IMR-90 (cell line): ENCODE measurements at regions not wholly inside any gene's neighbourhood (a gene's known extent, or its start where the extent isn't known, plus 50 kb on each side); places are given as distances from the start of the nearest gene placed in this dataset.

ENCODE experiments used
- ATAC-seq: fragments of 200-7000 bp; cut with Tn5 transposase; 2 replicates; pipeline ENCODE4 v1.9.1; 2020; ENCODE audit warnings: low read depth, mild to moderate bottlenecking, moderate library complexity
- BruUV-seq: library from RNA; stranded (reverse); fragments of 400-500 nt; replicated peaks from 2 replicates; lab custom pipeline; 2021; lab: Mats Ljungman, UMichigan
- CTCF ChIA-PET: fragments of 300-600 bp; formaldehyde crosslinking; extraction: SDS; loops from one replicate; lab custom pipeline; 2021; ENCODE audit warnings: antibody characterized with exemption; lab: Yijun Ruan, JAX
- POLR2A ChIA-PET: fragments of 300-600 bp; sonication (Branson Sonifier 250); formaldehyde crosslinking; loops from one replicate; lab custom pipeline; 2022; ENCODE audit warnings: antibody characterized with exemption; ENCODE audit not compliant: unreplicated experiment; lab: Charles Lee
- DNase-seq: peaks from one replicate; pipeline ENCODE4 v3.0.0; 2013
- H2AFZ ChIP-seq: replicated peaks from 2 replicates; pipeline ENCODE3; 2013; ENCODE audit warnings: low read length, mild to moderate bottlenecking; ENCODE audit not compliant: poor library complexity
- H2AK5ac ChIP-seq: 2 replicates; pipeline ENCODE4 v1.6.1; 2013; ENCODE audit warnings: low read depth, low read length, inconsistent platforms
- H2AK9ac ChIP-seq: replicated peaks from 2 replicates; pipeline ENCODE3; 2013; ENCODE audit warnings: mild to moderate bottlenecking, low read depth, low read length, moderate library complexity; ENCODE audit not compliant: poor library complexity
- H2BK120ac ChIP-seq: 2 replicates; pipeline ENCODE4 v1.6.1; 2013; ENCODE audit warnings: low read depth, low read length, inconsistent platforms
- H2BK15ac ChIP-seq: 3 replicates; pipeline ENCODE4 v1.6.1; 2013; ENCODE audit warnings: low read depth, low read length, inconsistent platforms
- H2BK20ac ChIP-seq: 2 replicates; pipeline ENCODE4 v1.6.1; 2013; ENCODE audit warnings: low read depth, mild to moderate bottlenecking, inconsistent platforms, low read length, moderate library complexity
- H2BK5ac ChIP-seq: 2 replicates; pipeline ENCODE4 v1.6.1; 2013; ENCODE audit warnings: mild to moderate bottlenecking, low read depth, low read length, inconsistent platforms; ENCODE audit not compliant: poor library complexity, severe bottlenecking
- H3K14ac ChIP-seq: replicated peaks from 2 replicates; pipeline ENCODE4 v1.6.1; 2013; ENCODE audit warnings: low read depth, low read length, inconsistent platforms
- H3K18ac ChIP-seq: 2 replicates; pipeline ENCODE4 v1.6.1; 2013; ENCODE audit warnings: low read depth, low read length, control low read depth
- H3K23ac ChIP-seq: 2 replicates; pipeline ENCODE4 v1.6.1; 2013; ENCODE audit warnings: low read depth, low read length, inconsistent platforms
- H3K27ac ChIP-seq: 2 replicates; pipeline ENCODE4 v1.5.1; 2013; ENCODE audit warnings: mild to moderate bottlenecking, control low read depth, low read length; ENCODE audit not compliant: insufficient read depth
- H3K27me3 ChIP-seq: 2 replicates; pipeline ENCODE4 v1.6.1; 2013; ENCODE audit warnings: low read length; ENCODE audit not compliant: control insufficient read depth, insufficient read depth
- H3K36me3 ChIP-seq: 2 replicates; pipeline ENCODE4 v1.6.1; 2013; ENCODE audit warnings: low read length, mixed read lengths; ENCODE audit not compliant: control insufficient read depth, insufficient read depth
- H3K4ac ChIP-seq: 2 replicates; pipeline ENCODE4 v1.6.1; 2013; ENCODE audit warnings: low read depth, low read length, inconsistent platforms
- H3K4me1 ChIP-seq: 2 replicates; pipeline ENCODE4 v1.6.1; 2013; ENCODE audit warnings: low read length, mixed read lengths; ENCODE audit not compliant: control insufficient read depth, insufficient read depth
- H3K4me2 ChIP-seq: 2 replicates; pipeline ENCODE4 v1.6.1; 2013; ENCODE audit warnings: low read depth, mild to moderate bottlenecking, control low read depth, low read length, moderate library complexity
- H3K4me3 ChIP-seq: 2 replicates; pipeline ENCODE4 v1.5.1; 2013; ENCODE audit warnings: low read depth, mild to moderate bottlenecking, control low read depth, low read length, moderate library complexity; ENCODE audit not compliant: insufficient read depth
- H3K56ac ChIP-seq: 2 replicates; pipeline ENCODE4 v1.6.1; 2013; ENCODE audit warnings: low read length, inconsistent platforms; ENCODE audit not compliant: insufficient read depth; ENCODE audit errors: extremely low read depth
- H3K79me1 ChIP-seq, 2 experiments: 2 replicates each; pipeline ENCODE4 v1.6.1; 2013; ENCODE audit warnings: low read length in 2 of 2, inconsistent platforms in 1 of 2, low read depth in 1 of 2
- H3K9ac ChIP-seq: 2 replicates; pipeline ENCODE4 v1.6.1; 2013; ENCODE audit warnings: low read depth, low read length, control low read depth
- H3K9me1 ChIP-seq: 2 replicates; pipeline ENCODE4 v1.6.1; 2013; ENCODE audit warnings: low read length, inconsistent platforms; ENCODE audit not compliant: insufficient read depth
- H3K9me3 ChIP-seq: 2 replicates; pipeline ENCODE4 v1.6.1; 2013; ENCODE audit warnings: low read length; ENCODE audit not compliant: control insufficient read depth, insufficient read depth
- H4K20me1 ChIP-seq: 2 replicates; pipeline ENCODE4 v1.6.1; 2013; ENCODE audit warnings: low read length, inconsistent platforms; ENCODE audit not compliant: insufficient read depth
- H4K5ac ChIP-seq: 2 replicates; pipeline ENCODE4 v1.6.1; 2013; ENCODE audit warnings: mild to moderate bottlenecking, low read depth, low read length, control low read depth
- H4K8ac ChIP-seq, 2 experiments: 2 replicates each; pipeline ENCODE4 v1.6.1; 2013; ENCODE audit warnings: low read depth in 2 of 2, low read length in 2 of 2, control low read depth in 1 of 2, inconsistent platforms in 1 of 2
- H4K91ac ChIP-seq: 2 replicates; pipeline ENCODE4 v1.6.1; 2013; ENCODE audit warnings: low read depth, low read length, inconsistent platforms; ENCODE audit not compliant: insufficient read depth
- BHLHE40 ChIP-seq: fragments of 150-350 bp; IDR thresholded peaks from 2 replicates; pipeline ENCODE4 v1.6.1; 2016; ENCODE audit warnings: mild to moderate bottlenecking, low read depth, low read length
- CEBPB ChIP-seq: IDR thresholded peaks from 2 replicates; pipeline ENCODE4 v1.6.1; 2012; ENCODE audit warnings: low read depth, low read length, improper control_type of control experiment
- FOS ChIP-seq: fragments of 150-350 bp; IDR thresholded peaks from 2 replicates; pipeline ENCODE4 v1.6.1; 2016; ENCODE audit warnings: low read depth, low read length
- MAFK ChIP-seq: IDR thresholded peaks from 2 replicates; pipeline ENCODE4 v1.6.1; 2012; ENCODE audit warnings: low read depth, low read length, improper control_type of control experiment
- MAZ ChIP-seq: IDR thresholded peaks from 2 replicates; pipeline ENCODE4 v1.6.1; 2012; ENCODE audit warnings: low read depth, mild to moderate bottlenecking, low read length, improper control_type of control experiment, moderate library complexity, borderline replicate concordance
- NFE2L2 ChIP-seq: fragments of 150-350 bp; IDR thresholded peaks from 2 replicates; pipeline ENCODE4 v1.6.1; 2016; ENCODE audit warnings: low read depth, mild to moderate bottlenecking, low read length
- POLR2A ChIP-seq: IDR thresholded peaks from 2 replicates; pipeline ENCODE4 v1.6.1; 2012; ENCODE audit warnings: mild to moderate bottlenecking, low read depth, low read length
- RAD21 ChIP-seq: IDR thresholded peaks from 2 replicates; pipeline ENCODE4 v1.6.1; 2012; ENCODE audit warnings: low read length, improper control_type of control experiment
- RCOR1 ChIP-seq: IDR thresholded peaks from 2 replicates; pipeline ENCODE4 v1.6.1; 2012; ENCODE audit warnings: mild to moderate bottlenecking, low read length, improper control_type of control experiment; ENCODE audit not compliant: insufficient replicate concordance
- SMC3 ChIP-seq: fragments of 150-350 bp; IDR thresholded peaks from 2 replicates; pipeline ENCODE4 v1.6.1; 2016; ENCODE audit warnings: low read depth, mild to moderate bottlenecking, antibody characterized with exemption, low read length, moderate library complexity
- WGBS, 2 experiments: methylation state at CpG; one replicate each; pipeline versions ENCODE4 v1.1.5 to v1.1.7; 2013; ENCODE audit warnings: missing lambda C conversion rate in 2 of 2; ENCODE audit not compliant: insufficient read length in 1 of 2; ENCODE audit errors: extremely low coverage in 2 of 2; 5-methylcytosine and 5-hydroxymethylcytosine counted together
- dilution Hi-C: fragments of 300-500 bp; cut with HindIII; formaldehyde crosslinking; loops from one replicate; pipeline ENCODE4 v1.14.3; 2018; ENCODE audit warnings: low sequenced_read_pairs; ENCODE audit not compliant: unreplicated experiment
- in situ Hi-C: fragments of 300-500 bp; cut with MboI; formaldehyde crosslinking; loops from 3 replicates; pipeline ENCODE4 v1.14.3; 2019; ENCODE audit warnings: low sequenced_read_pairs, inconsistent platforms, mixed read lengths
- intact Hi-C: fragments of 100-400 bp; cut with micrococcal nuclease; formaldehyde crosslinking; loops from 2 replicates; pipeline ENCODE4 v1.10.0; 2022
- TF ChIP-seq, protein P1 (sequence below): fragments of 150-350 bp; IDR thresholded peaks from 2 replicates; pipeline ENCODE4 v1.6.1; 2017; ENCODE audit warnings: mild to moderate bottlenecking, antibody characterized with exemption, low read length, low read depth
- TF ChIP-seq, protein P2 (sequence below): fragments of 150-350 bp; IDR thresholded peaks from 2 replicates; pipeline ENCODE4 v1.6.1; 2016; ENCODE audit warnings: low read depth, mild to moderate bottlenecking, low read length, moderate library complexity, borderline replicate concordance
- TF ChIP-seq, protein P3 (sequence below): conservative IDR thresholded peaks from 2 replicates; pipeline ENCODE4 v1.5.1; 2012; ENCODE audit warnings: mild to moderate bottlenecking, low read depth, low read length, improper control_type of control experiment

DNA sequence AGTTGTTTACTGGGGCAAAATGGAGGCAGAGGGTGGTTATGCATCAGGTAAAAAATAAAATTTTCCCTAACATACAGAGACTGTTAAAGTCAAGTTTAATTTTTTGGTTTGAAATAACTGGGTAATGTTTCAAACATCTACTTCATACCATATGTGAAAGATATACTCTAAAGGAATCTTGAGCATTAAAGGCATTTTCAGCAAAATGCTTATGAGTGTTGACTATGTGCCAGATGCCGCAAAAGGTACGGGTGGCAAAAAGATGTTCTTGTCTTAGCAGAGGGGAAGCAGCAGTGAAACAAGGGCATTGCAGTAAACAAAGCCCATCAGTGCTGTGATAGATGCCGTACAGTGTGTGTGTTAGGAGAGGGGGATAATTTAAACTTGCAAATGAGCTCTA is 263.1 kb upstream of the ID2 start:
- H3K9me1 ChIP-seq, result peaks cover 8% of the 10 kb centered on the region; the same call in 1 of the 2 replicates
- peak; percentile 66 for DNase-seq

More for the DNA sequence above, 263.1 kb upstream of the ID2 start:
- H2AK5ac ChIP-seq, result peak overlapping the region; percentile 45; the same call in 1 of the 2 replicates
- no peaks in the 10 kb centered on the region for H3K36me3 ChIP-seq
- no peak overlapping the region for H2AFZ ChIP-seq
- peak overlapping the region; percentile 81; the same call in 1 of the 2 replicates for H3K4ac ChIP-seq
- no peak overlapping the region for H3K9ac ChIP-seq
- H3K4me3 ChIP-seq, result no peak overlapping the region
- peak overlapping the region; percentile 62; the same call in 2 of the 3 replicates for H2BK15ac ChIP-seq
- BruUV-seq, result no TSS peak
- in situ Hi-C loops, result no loop called here
- H4K5ac ChIP-seq, result peak overlapping the region; percentile 83; the same call in 1 of the 2 replicates
- dilution Hi-C loops, result no loop called here
- H3K27ac ChIP-seq, result peak overlapping the region; percentile 72; the same call in 1 of the 2 replicates
- peak overlapping the region; percentile 63 to 81; a peak in 2 of 4 replicates for H4K8ac ChIP-seq
- ChIA-PET CTCF (no interaction called here), POLR2A (no interaction called here)
- peak overlapping the region; percentile 97 for H2BK5ac ChIP-seq
- 0 out of 2 replicates have a peak overlapping the region, but pooled peaks have one; percentile 53 for H3K14ac ChIP-seq
- peak overlapping the region; percentile 90 for H2BK20ac ChIP-seq
- peak overlapping the region; percentile 88 for H4K91ac ChIP-seq
- no peak overlapping the region for H2AK9ac ChIP-seq
- peak overlapping the region; percentile 94 for H3K18ac ChIP-seq
- H3K4me1 ChIP-seq, result peaks cover 13% of the 10 kb centered on the region
- H3K4me2 ChIP-seq, result peak overlapping the region; percentile 25; the same call in 1 of the 2 replicates
- intact Hi-C loops, result loop anchor here (2.0 kb wide), 1 partner anchor 260 kb away; no protein-coding TSS in a partner anchor
- ATAC-seq, result peak; percentile 70; the same call in 1 of the 2 replicates
- H3K9me3 ChIP-seq, result no peaks in the 10 kb centered on the region
- TF ChIP-seq NFE2L2, result no peak
- no peak for TF ChIP-seq FOS
- TF ChIP-seq SMC3, result no peak
- no peak for TF ChIP-seq POLR2A
- TF ChIP-seq, protein P1, sequence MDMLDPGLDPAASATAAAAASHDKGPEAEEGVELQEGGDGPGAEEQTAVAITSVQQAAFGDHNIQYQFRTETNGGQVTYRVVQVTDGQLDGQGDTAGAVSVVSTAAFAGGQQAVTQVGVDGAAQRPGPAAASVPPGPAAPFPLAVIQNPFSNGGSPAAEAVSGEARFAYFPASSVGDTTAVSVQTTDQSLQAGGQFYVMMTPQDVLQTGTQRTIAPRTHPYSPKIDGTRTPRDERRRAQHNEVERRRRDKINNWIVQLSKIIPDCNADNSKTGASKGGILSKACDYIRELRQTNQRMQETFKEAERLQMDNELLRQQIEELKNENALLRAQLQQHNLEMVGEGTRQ, result no peak
- no peak for TF ChIP-seq RAD21
- TF ChIP-seq RCOR1, result no peak
- no peak for TF ChIP-seq MAZ
- no peak for TF ChIP-seq CEBPB
- TF ChIP-seq BHLHE40, result no peak
- no peak for TF ChIP-seq MAFK
- TF ChIP-seq, protein P2, sequence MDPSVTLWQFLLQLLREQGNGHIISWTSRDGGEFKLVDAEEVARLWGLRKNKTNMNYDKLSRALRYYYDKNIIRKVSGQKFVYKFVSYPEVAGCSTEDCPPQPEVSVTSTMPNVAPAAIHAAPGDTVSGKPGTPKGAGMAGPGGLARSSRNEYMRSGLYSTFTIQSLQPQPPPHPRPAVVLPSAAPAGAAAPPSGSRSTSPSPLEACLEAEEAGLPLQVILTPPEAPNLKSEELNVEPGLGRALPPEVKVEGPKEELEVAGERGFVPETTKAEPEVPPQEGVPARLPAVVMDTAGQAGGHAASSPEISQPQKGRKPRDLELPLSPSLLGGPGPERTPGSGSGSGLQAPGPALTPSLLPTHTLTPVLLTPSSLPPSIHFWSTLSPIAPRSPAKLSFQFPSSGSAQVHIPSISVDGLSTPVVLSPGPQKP, result no peak
- TF ChIP-seq, protein P3, sequence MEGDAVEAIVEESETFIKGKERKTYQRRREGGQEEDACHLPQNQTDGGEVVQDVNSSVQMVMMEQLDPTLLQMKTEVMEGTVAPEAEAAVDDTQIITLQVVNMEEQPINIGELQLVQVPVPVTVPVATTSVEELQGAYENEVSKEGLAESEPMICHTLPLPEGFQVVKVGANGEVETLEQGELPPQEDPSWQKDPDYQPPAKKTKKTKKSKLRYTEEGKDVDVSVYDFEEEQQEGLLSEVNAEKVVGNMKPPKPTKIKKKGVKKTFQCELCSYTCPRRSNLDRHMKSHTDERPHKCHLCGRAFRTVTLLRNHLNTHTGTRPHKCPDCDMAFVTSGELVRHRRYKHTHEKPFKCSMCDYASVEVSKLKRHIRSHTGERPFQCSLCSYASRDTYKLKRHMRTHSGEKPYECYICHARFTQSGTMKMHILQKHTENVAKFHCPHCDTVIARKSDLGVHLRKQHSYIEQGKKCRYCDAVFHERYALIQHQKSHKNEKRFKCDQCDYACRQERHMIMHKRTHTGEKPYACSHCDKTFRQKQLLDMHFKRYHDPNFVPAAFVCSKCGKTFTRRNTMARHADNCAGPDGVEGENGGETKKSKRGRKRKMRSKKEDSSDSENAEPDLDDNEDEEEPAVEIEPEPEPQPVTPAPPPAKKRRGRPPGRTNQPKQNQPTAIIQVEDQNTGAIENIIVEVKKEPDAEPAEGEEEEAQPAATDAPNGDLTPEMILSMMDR, result no peak
- WGBS, 2 experiments, result 71% methylated on average over 2 of the region's 3 CpGs; no CpG with 5 or more reads in 1 of the 2 experiments
- H3K27me3 ChIP-seq, result no peaks in the 10 kb centered on the region; the same call in 1 of the 2 replicates
- H3K56ac ChIP-seq, result peak overlapping the region; percentile 59; the same call in 1 of the 2 replicates
- peak overlapping the region; percentile 55; the same call in 1 of the 2 replicates for H3K23ac ChIP-seq
- H3K79me1 ChIP-seq, result no peaks in the 10 kb centered on the region
- H4K20me1 ChIP-seq, result no peaks in the 10 kb centered on the region
- peak overlapping the region; percentile 86 for H2BK120ac ChIP-seq
